PC-3 (cell line): ENCODE measurements at regions not wholly inside any gene's neighbourhood (a gene's known extent, or its start where the extent isn't known, plus 50 kb on each side); places are given as distances from the start of the nearest gene placed in this dataset.

Experiments
- ATAC-seq: fragments of 200-7000 bp; cut with Tn5 transposase; 2 replicates; pipeline ENCODE4 v1.9.1; 2020; ENCODE audit warnings: mild to moderate bottlenecking, moderate library complexity
- BruUV-seq: library from RNA; stranded (reverse); fragments of 400-500 nt; replicated peaks from 2 replicates; lab custom pipeline; 2021; lab: Mats Ljungman, UMichigan
- CTCF ChIA-PET: fragments of 300-600 bp; sonication (Branson Sonifier 250); formaldehyde crosslinking; loops from one replicate; lab custom pipeline; 2022; ENCODE audit warnings: antibody characterized with exemption; lab: Charles Lee
- POLR2A ChIA-PET: fragments of 300-600 bp; sonication (Branson Sonifier 250); formaldehyde crosslinking; loops from one replicate; lab custom pipeline; 2022; ENCODE audit warnings: antibody characterized with exemption; ENCODE audit not compliant: unreplicated experiment; lab: Charles Lee
- DNase-seq: peaks from one replicate; pipeline ENCODE4 v3.0.0-alpha.2; 2015
- H2AFZ ChIP-seq: fragments of 300-600 bp; sonication (generic); 2 replicates; pipeline ENCODE4 v1.6.0; 2016; ENCODE audit warnings: antibody characterized with exemption, low read length
- H3F3A ChIP-seq: fragments of 300-600 bp; sonication (generic); one replicate; pipeline ENCODE4 v1.6.0; 2017; ENCODE audit warnings: antibody characterized with exemption, low read length, control low read depth, mild to moderate bottlenecking; ENCODE audit not compliant: unreplicated experiment
- H3K27ac ChIP-seq: fragments of 300-600 bp; sonication (generic); 2 replicates; pipeline ENCODE4 v1.5.1; 2016; ENCODE audit warnings: mild to moderate bottlenecking, low read length
- H3K27me3 ChIP-seq: fragments of 300-600 bp; sonication (generic); 2 replicates; pipeline ENCODE4 v1.6.1; 2016; ENCODE audit warnings: low read length, mixed read lengths
- H3K36me3 ChIP-seq: fragments of 300-600 bp; sonication (generic); 2 replicates; pipeline ENCODE4 v1.6.1; 2016; ENCODE audit warnings: low read depth, mixed run types, low read length, mixed read lengths
- H3K4me1 ChIP-seq: fragments of 300-600 bp; sonication (generic); 2 replicates; pipeline ENCODE4 v1.5.1; 2016; ENCODE audit warnings: low read length; ENCODE audit not compliant: insufficient read depth
- H3K4me2 ChIP-seq: fragments of 300-600 bp; sonication (generic); 2 replicates; pipeline ENCODE4 v1.6.0; 2016; ENCODE audit warnings: low read length
- H3K4me3 ChIP-seq: fragments of 300-600 bp; sonication (generic); 2 replicates; pipeline ENCODE4 v1.5.1; 2016; ENCODE audit warnings: mild to moderate bottlenecking, low read length, mixed read lengths
- H3K79me2 ChIP-seq: fragments of 300-600 bp; sonication (generic); 2 replicates; pipeline ENCODE4 v1.6.1; 2017; ENCODE audit warnings: low read length, mixed read lengths
- H3K9ac ChIP-seq: fragments of 300-600 bp; sonication (generic); 2 replicates; pipeline ENCODE4 v1.6.0; 2016; ENCODE audit warnings: mild to moderate bottlenecking, low read length
- H3K9me2 ChIP-seq: fragments of 300-600 bp; sonication (generic); replicated peaks from 2 replicates; pipeline ENCODE4 v1.6.1; 2016; ENCODE audit warnings: mixed run types, low read length, mixed read lengths
- H3K9me3 ChIP-seq: fragments of 300-600 bp; sonication (generic); 2 replicates; pipeline ENCODE4 v1.6.1; 2016; ENCODE audit warnings: low read length, mixed read lengths
- H4K20me1 ChIP-seq: fragments of 300-600 bp; sonication (generic); 2 replicates; pipeline ENCODE4 v1.6.1; 2016; ENCODE audit warnings: low read length, mixed read lengths
- CTCF ChIP-seq: fragments of 300-600 bp; sonication (generic); conservative IDR thresholded peaks from 2 replicates; pipeline ENCODE4 v1.5.1; 2017; ENCODE audit warnings: antibody characterized with exemption, low read depth, mild to moderate bottlenecking, low read length
- EZH2 ChIP-seq: fragments of 300-600 bp; sonication (generic); IDR thresholded peaks from one replicate; pipeline ENCODE4 v1.6.1; 2017; ENCODE audit warnings: antibody characterized with exemption, mild to moderate bottlenecking, low read length; ENCODE audit not compliant: unreplicated experiment
- EZH2phosphoT487 ChIP-seq: fragments of 300-600 bp; sonication (generic); IDR thresholded peaks from 2 replicates; pipeline ENCODE4 v1.6.1; 2018; ENCODE audit warnings: mild to moderate bottlenecking, antibody characterized with exemption, low read length, borderline replicate concordance
- intact Hi-C: fragments of 100-400 bp; cut with micrococcal nuclease; formaldehyde crosslinking; loops from 2 replicates; pipeline ENCODE4 v1.9.0; 2023

- H3K9ac ChIP-seq = no peak overlapping the region
- ATAC-seq (no peak), DNase-seq (no peak)
- no peak overlapping the region for H3K4me2 ChIP-seq
- ChIA-PET CTCF (no interaction called here), POLR2A (no interaction called here)
- H3K36me3 ChIP-seq = no peaks in the 10 kb centered on the region
- H2AFZ ChIP-seq = no peak overlapping the region
- peaks cover 24% of the 10 kb centered on the region for H3K4me1 ChIP-seq
- H3K9me3 ChIP-seq = no peaks in the 10 kb centered on the region
- H3K27ac ChIP-seq = no peak overlapping the region
- no peaks in the 10 kb centered on the region for H3K27me3 ChIP-seq
- no TSS peak for BruUV-seq
- H3F3A ChIP-seq = no peaks in the 10 kb centered on the region
- intact Hi-C loops = no loop called here
- no peaks in the 10 kb centered on the region for H3K79me2 ChIP-seq
- TF ChIP-seq CTCF (no peak), EZH2 (no peak), EZH2phosphoT487 (no peak)
- H3K4me3 ChIP-seq = no peak overlapping the region
- no peaks in the 10 kb centered on the region for H4K20me1 ChIP-seq
- H3K9me2 ChIP-seq = no peaks in the 10 kb centered on the region
Observed at GRCh38 chr7:115680921-115681320, 349.6 kb downstream of the TFEC start.

- H3K79me2 ChIP-seq = no peaks in the 10 kb centered on the region
- H3K9me3 ChIP-seq = no peaks in the 10 kb centered on the region
- H3K4me2 ChIP-seq = no peak overlapping the region
- ChIA-PET POLR2A (no interaction called here), CTCF (interaction anchor here (0.6 to 0.8 kb wide), 4 partner anchors 10 to 816 kb away, joined by 3 to 4 read pairs (median 4); no protein-coding TSS in a partner anchor)
- no TSS peak for BruUV-seq
- TF ChIP-seq CTCF (peak; percentile 70), EZH2 (no peak), EZH2phosphoT487 (no peak)
- H3K36me3 ChIP-seq = no peaks in the 10 kb centered on the region
- no peaks in the 10 kb centered on the region for H4K20me1 ChIP-seq
- H3K4me1 ChIP-seq = peaks cover 24% of the 10 kb centered on the region
- ATAC-seq = peak; percentile 50; the same call in 1 of the 2 replicates
- no peaks in the 10 kb centered on the region for H3K9me2 ChIP-seq
- no peak overlapping the region for H3K27ac ChIP-seq
- no peaks in the 10 kb centered on the region for H3K27me3 ChIP-seq
- H2AFZ ChIP-seq = no peak overlapping the region
- no peaks in the 10 kb centered on the region for H3F3A ChIP-seq
- DNase-seq = peak; percentile 61
- no peak overlapping the region for H3K4me3 ChIP-seq
- no peak overlapping the region for H3K9ac ChIP-seq
- intact Hi-C loops = loop anchor here (2.0 to 5.0 kb wide), 5 partner anchors 123 to 543 kb away; no protein-coding TSS in a partner anchor
Observed at GRCh38 chr7:115679976-115680375, 350.6 kb downstream of the TFEC start.

GRCh38 chr7:115679423-115679822, 351.1 kb downstream of the TFEC start:
- no peak overlapping the region for H3K4me2 ChIP-seq
- H3K4me3 ChIP-seq = no peak overlapping the region
- no peak overlapping the region for H2AFZ ChIP-seq
- POLR2A ChIA-PET = no interaction called here
- no peak overlapping the region for H3K27ac ChIP-seq
- no peaks in the 10 kb centered on the region for H3K9me3 ChIP-seq
- no peaks in the 10 kb centered on the region for H3K27me3 ChIP-seq
- CTCF ChIA-PET = interaction anchor here (0.6 kb wide), 1 partner anchor 193 kb away, joined by 4 read pairs; no protein-coding TSS in a partner anchor
- H3K36me3 ChIP-seq = no peaks in the 10 kb centered on the region
- no peak for ATAC-seq
- intact Hi-C loops = loop anchor here (2.0 to 5.0 kb wide), 5 partner anchors 122 to 542 kb away; no protein-coding TSS in a partner anchor
- no peaks in the 10 kb centered on the region for H4K20me1 ChIP-seq
- no peak for DNase-seq
- TF ChIP-seq EZH2phosphoT487 (no peak), CTCF (no peak), EZH2 (no peak)
- H3K9ac ChIP-seq = no peak overlapping the region
- BruUV-seq = no TSS peak
- H3K9me2 ChIP-seq = no peaks in the 10 kb centered on the region
- H3K4me1 ChIP-seq = peaks cover 24% of the 10 kb centered on the region
- H3F3A ChIP-seq = no peaks in the 10 kb centered on the region
- no peaks in the 10 kb centered on the region for H3K79me2 ChIP-seq
